LNCaP clone FGC (cell line): ENCODE measurements at regions not wholly inside any gene's neighbourhood (a gene's known extent, or its start where the extent isn't known, plus 50 kb on each side); places are given as distances from the start of the nearest gene placed in this dataset.

Experiments used
- DNase-seq: peaks from one replicate; pipeline ENCODE4 v3.0.0-alpha.2; 2011; ENCODE audit warnings: low read depth
- H3K4me3 ChIP-seq: 2 replicates; pipeline ENCODE4 v1.5.1; 2011; ENCODE audit warnings: mild to moderate bottlenecking, low read depth, low read length, control low read depth
- TF ChIP-seq, protein P1 (sequence below): IDR thresholded peaks from 2 replicates; pipeline ENCODE4 v1.5.1; 2012; ENCODE audit warnings: mild to moderate bottlenecking; ENCODE audit not compliant: control insufficient read depth, insufficient read depth; ENCODE audit errors: extremely low read depth

DNA sequence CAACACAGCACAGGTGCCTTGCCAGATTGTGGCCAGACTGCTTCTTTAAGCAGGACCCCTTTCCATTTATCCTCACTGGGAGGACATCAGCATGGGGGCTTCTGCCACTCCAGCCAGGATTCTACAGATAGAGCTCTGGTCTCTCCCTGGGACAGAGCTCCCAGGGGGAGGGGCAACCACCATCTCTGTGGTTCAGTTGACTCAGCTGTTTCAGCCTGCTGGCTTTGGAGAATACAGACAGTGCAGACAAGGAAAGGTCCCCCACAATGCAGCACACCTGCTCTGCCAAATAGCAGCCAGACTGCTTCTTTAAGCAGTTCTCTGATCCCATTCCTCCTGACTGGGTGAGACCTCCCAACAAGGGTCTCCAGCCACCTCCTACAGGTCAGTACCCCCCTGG is 132.8 kb downstream of the OR2K2 start:
- TF ChIP-seq, protein P1, sequence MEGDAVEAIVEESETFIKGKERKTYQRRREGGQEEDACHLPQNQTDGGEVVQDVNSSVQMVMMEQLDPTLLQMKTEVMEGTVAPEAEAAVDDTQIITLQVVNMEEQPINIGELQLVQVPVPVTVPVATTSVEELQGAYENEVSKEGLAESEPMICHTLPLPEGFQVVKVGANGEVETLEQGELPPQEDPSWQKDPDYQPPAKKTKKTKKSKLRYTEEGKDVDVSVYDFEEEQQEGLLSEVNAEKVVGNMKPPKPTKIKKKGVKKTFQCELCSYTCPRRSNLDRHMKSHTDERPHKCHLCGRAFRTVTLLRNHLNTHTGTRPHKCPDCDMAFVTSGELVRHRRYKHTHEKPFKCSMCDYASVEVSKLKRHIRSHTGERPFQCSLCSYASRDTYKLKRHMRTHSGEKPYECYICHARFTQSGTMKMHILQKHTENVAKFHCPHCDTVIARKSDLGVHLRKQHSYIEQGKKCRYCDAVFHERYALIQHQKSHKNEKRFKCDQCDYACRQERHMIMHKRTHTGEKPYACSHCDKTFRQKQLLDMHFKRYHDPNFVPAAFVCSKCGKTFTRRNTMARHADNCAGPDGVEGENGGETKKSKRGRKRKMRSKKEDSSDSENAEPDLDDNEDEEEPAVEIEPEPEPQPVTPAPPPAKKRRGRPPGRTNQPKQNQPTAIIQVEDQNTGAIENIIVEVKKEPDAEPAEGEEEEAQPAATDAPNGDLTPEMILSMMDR = no peak
- DNase-seq = no peak
- no peak overlapping the region for H3K4me3 ChIP-seq

DNA sequence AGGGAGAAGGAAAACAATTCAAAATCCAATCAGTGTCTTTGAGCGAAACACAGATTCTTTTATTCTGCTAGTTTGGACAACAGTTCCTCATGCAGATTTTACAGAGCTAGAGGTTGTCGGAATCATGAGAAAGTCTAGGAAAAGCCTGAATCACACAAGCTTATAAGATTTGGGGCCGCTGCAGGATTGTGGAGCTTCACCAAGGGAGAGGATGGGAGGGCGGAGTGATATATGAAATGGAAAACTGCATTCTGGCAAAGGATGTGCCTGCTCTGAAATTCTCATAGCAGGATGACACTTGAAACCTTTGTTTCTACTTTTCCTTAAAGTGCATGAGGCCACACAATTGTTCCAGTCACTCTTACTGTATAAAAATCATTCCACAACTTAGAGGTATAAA is 134.3 kb downstream of the OR2K2 start:
- TF ChIP-seq, protein P1 = no peak
- no peak for DNase-seq
- no peak overlapping the region for H3K4me3 ChIP-seq

DNA sequence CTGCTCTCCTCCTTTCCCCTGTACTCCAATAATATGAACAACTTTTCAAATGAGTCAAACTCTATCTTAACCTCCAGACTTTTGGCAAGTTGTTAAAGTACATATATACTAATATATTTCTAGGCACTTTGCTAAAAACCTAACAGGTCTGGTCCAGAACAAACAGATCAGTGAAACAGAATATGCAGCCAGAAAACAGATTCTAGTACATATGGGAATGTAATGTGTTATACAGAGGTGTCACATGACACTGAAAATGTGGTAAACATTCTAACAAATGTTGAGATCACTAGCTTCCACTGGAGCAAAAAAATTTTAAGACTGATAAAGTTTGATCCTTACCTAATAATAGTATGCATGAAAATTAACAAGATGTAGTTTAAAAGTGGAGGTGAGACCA is 136.9 kb downstream of the OR2K2 start:
- no peak overlapping the region for H3K4me3 ChIP-seq
- DNase-seq = no peak
- TF ChIP-seq, protein P1 = no peak

DNA sequence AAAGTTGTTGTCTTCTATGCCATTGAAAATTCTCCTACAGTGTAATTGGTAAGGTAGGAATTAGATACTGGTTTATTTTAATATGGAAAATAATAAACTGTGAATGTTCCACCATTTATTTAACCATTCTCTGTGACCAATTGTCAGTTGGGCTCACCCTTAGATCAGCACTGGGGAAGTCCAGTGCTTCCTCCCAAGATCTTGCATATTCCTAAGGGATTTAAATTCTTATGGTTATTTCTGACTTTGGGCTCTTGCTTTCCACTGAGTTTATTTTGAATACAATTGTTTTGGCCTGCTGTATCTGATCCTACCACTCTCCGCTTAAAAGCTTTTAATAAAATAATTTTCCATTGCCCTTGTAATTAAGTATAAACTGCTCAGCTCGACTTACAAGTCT is 137.4 kb downstream of the OR2K2 start:
- H3K4me3 ChIP-seq = no peak overlapping the region
- TF ChIP-seq, protein P1 = no peak
- no peak for DNase-seq

DNA sequence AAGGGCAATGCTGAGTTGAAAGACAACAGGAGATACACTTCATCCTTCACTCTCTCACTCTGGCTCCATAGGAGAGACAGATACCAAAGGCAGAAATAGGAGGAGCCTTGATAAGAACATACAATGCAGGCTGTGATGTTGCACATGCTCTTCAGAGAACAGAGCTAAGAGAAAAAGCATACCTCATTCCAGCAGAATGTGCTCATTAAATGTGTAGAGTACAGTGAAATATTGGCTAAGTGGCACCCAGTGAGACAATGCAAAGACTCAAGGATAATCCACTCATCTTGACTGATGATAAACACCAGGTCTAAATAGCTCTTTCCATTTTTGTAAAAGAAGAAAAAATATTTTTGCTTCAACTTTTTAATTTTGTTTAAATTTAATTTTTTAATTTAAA is 139.7 kb downstream of the OR2K2 start:
- H3K4me3 ChIP-seq = no peak overlapping the region
- TF ChIP-seq, protein P1 = no peak
- no peak for DNase-seq

DNA sequence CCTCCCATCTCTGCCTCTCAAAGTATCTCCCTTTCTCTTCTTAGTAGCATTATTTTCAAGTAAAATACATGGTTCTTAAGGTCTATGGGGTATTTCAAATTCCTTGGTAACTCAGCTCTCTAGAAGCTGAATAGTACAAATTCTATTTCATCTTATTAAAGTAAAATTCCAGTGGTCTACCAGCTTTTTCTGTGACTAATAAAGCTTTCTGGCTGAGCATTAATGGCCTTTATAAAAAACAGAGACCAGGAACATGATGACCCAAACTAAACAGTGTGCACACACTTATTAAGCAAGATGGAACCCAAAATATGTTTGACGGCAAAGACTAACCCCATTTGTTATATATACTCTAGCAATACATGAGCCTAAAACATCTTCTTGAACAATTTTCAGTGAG is 142.6 kb downstream of the OR2K2 start:
- DNase-seq = no peak
- TF ChIP-seq, protein P1 = no peak
- H3K4me3 ChIP-seq = no peak overlapping the region

DNA sequence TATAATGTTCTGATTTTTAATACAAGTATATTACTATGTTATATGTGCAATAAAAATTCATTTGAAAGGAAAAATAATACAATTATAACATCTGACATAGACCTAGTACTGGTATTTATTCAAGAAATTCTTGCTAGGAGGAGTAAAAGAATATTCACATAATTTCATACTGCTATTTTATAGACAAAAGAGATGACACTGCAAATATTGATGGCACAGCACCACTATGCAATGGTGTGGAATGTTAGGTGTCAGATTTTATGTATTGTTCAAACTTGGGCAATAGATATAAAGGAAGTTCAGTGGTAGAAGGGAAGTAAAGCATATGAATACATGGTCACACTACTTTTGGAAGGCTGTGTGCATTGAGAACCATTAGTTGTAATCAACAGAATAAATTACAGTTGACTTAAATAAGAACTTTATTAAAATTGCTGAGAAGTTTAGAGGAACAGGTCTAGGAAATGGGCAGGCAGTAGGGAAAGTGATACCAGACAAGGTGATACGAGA is 143.9 kb downstream of the OR2K2 start:
- H3K4me3 ChIP-seq = no peak overlapping the region
- DNase-seq = no peak
- TF ChIP-seq, protein P1 = no peak
